ENCODE measurements at regions not wholly inside any gene's neighbourhood (a gene's known extent, or its start where the extent isn't known, plus 50 kb on each side); places are given as distances from the start of the nearest gene placed in this dataset. TPM values are rescaled to one million over a fixed set of nuclear protein-coding genes. Genes with fewer than 3 reads are reported as not detected.
"Not testable (repeated sequence)": the region's sequence is repeated elsewhere in the genome, so short reads cannot be mapped to it uniquely, and the experiment has no call there.

DNA sequence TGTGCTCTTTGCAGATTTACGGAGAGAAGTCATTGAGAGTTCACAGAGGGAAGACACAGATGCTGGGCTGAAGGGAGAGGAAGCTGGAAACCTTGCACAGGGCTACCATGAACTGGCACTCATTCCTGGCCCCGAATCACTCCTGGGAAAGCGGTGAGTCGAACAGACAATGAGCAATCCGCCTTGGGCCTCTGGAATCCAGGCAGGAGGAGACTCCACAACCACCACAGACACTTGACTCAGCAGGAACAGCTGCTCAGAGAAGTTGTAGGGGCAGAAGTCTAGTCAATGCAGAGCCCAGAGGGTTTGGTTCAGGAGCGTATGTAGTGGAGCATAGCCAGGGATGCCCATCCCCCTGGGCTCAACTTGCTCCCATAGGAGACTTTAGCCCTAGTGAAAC is 62.8 kb upstream of the GRIA3 start:
- Histone ChIP-seq H3K4me1 (ENCODE audit: control insufficient read depth, insufficient read depth, low read length) (no peaks in the 10 kb centered on the region), H3K9me3 (ENCODE audit: control insufficient read depth, insufficient read depth, low read depth, low read length) (no peaks in the 10 kb centered on the region), H3K27me3 (ENCODE audit: control insufficient read depth, insufficient read depth, low read length) (no peaks in the 10 kb centered on the region), H3K4me3 (ENCODE audit: low read depth in 2 of 2, low read length in 2 of 2) (no peak overlapping the region), H3K27ac (ENCODE audit: low read length) (no peak overlapping the region), H3K36me3 (ENCODE audit: control insufficient read depth, insufficient read depth, low read length) (no peaks in the 10 kb centered on the region)
- TF ChIP-seq TCF7L2 (IDR thresholded peaks at IDR 0.05; ENCODE audit: low read depth, low read length) = no peak
- no peak for TF ChIP-seq SIN3A (IDR thresholded peaks at IDR 0.05; ENCODE audit: borderline replicate concordance, insufficient read depth, low read depth, low read length)
- TF ChIP-seq POLR2AphosphoS5 (IDR thresholded peaks at IDR 0.05; ENCODE audit: low read depth, low read length) = no peak
- no peak for TF ChIP-seq CTCF (IDR thresholded peaks at IDR 0.05)
- no peak for TF ChIP-seq REST (IDR thresholded peaks at IDR 0.05; ENCODE audit: insufficient read depth in 1 of 2, low read depth in 2 of 2, low read length in 1 of 2)
- ChIA-PET CTCF (no interaction called here), POLR2A (no interaction called here)
- in situ Hi-C loops (cut with HindIII; ENCODE audit: low pct_unique_long_range_greater_than_20kb, low sequenced_read_pairs) = no loop called here
- no TSS peak for BruUV-seq (replicated peaks)
- ATAC-seq (no peak), DNase-seq (ENCODE audit: low read depth, low spot score) (no peak)
- intact Hi-C loops (cut with micrococcal nuclease; ENCODE audit: unreplicated experiment) = no loop called here

DNA sequence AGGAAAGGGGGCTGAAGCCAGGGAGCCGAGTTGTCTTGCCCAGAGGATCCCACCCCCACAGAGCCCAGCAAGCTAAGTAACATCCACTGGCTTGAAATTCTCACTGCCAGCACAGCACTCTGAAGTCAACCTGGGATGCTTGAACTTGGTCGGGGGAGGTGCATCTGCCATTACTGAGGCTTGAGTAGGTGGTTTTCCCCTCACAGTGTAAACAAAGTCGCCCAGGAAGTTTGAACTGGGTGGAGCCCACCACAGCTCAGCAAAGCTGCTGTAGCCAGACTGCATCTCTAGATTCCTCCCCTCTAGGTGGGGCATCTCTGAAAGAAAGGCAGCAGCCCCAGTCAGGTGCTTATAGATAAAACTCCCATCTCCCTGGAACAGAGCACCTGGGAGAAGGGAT is 54.3 kb upstream of the GRIA3 start:
- CTCF ChIA-PET; intact Hi-C loops (cut with micrococcal nuclease; ENCODE audit: unreplicated experiment); ATAC-seq; H3K27me3 ChIP-seq (ENCODE audit: control insufficient read depth, insufficient read depth, low read length); DNase-seq (ENCODE audit: low read depth, low spot score); POLR2A ChIA-PET; in situ Hi-C loops (cut with HindIII; ENCODE audit: low pct_unique_long_range_greater_than_20kb, low sequenced_read_pairs); H3K36me3 ChIP-seq (ENCODE audit: control insufficient read depth, insufficient read depth, low read length); H3K4me1 ChIP-seq (ENCODE audit: control insufficient read depth, insufficient read depth, low read length); H3K4me3 ChIP-seq (ENCODE audit: low read depth in 2 of 2, low read length in 2 of 2); H3K27ac ChIP-seq (ENCODE audit: low read length); H3K9me3 ChIP-seq (ENCODE audit: control insufficient read depth, insufficient read depth, low read depth, low read length); BruUV-seq (replicated peaks): not testable (repeated sequence)

Small RNAs in the stretch of these regions (microRNA-seq; reads per million reads assigned to microRNA genes)
- gene MIR3672 (ENCODE audit: unreplicated experiment) = not detected

All from Panc1 (cell line).